Spinal cord (tissue), 9 donors: ENCODE measurements at regions not wholly inside any gene's neighbourhood (a gene's known extent, or its start where the extent isn't known, plus 50 kb on each side); places are given as distances from the start of the nearest gene placed in this dataset.

ENCODE experiments used
- DNase-seq, 6 donors: peaks; one replicate each; pipeline versions ENCODE4 v3.0.0 to v3.0.0-alpha.2; 2013 to 2015; ENCODE audit warnings: low spot score in 6 of 6, low read depth in 4 of 6
- H3K27ac ChIP-seq: one replicate; pipeline ENCODE4 v1.5.1; 2013; ENCODE audit warnings: low read depth, low read length, control low read depth
- H3K27me3 ChIP-seq: one replicate; pipeline ENCODE4 v1.6.1; 2013; ENCODE audit warnings: low read length; ENCODE audit not compliant: control insufficient read depth, insufficient read depth
- H3K36me3 ChIP-seq: one replicate; pipeline ENCODE4 v1.6.1; 2013; ENCODE audit warnings: low read length; ENCODE audit not compliant: control insufficient read depth, insufficient read depth
- H3K4me1 ChIP-seq: one replicate; pipeline ENCODE4 v1.6.1; 2013; ENCODE audit warnings: low read length; ENCODE audit not compliant: control insufficient read depth, insufficient read depth
- H3K4me3 ChIP-seq: one replicate; pipeline ENCODE4 v1.5.1; 2013; ENCODE audit warnings: low read depth, low read length, control low read depth
- H3K9me3 ChIP-seq: one replicate; pipeline ENCODE4 v1.6.1; 2013; ENCODE audit warnings: low read length; ENCODE audit not compliant: control insufficient read depth, insufficient read depth
- WGBS: methylation state at CpG from one replicate; pipeline ENCODE4 v1.1.5; 2013; ENCODE audit warnings: missing lambda C conversion rate; ENCODE audit not compliant: insufficient coverage; 5-methylcytosine and 5-hydroxymethylcytosine counted together
- donor health status: healthy.

- Histone ChIP-seq H3K27me3 (no peaks in the 10 kb centered on the region), H3K9me3 (peaks cover 5% of the 10 kb centered on the region), H3K4me1 (no peaks in the 10 kb centered on the region), H3K4me3 (no peak overlapping the region), H3K27ac (no peak overlapping the region), H3K36me3 (peaks cover 5% of the 10 kb centered on the region)
- DNase-seq, result peak in 1 of 6 donors; percentile 12
- WGBS, result no CpG with 5 or more reads among the region's 2 CpGs
Measured at GRCh38 chr11:119550053-119550752, 127.2 kb upstream of the THY1 start.

- Histone ChIP-seq H3K36me3 (peaks cover 5% of the 10 kb centered on the region), H3K4me3 (no peak overlapping the region), H3K9me3 (peaks cover 5% of the 10 kb centered on the region), H3K27me3 (no peaks in the 10 kb centered on the region), H3K4me1 (no peaks in the 10 kb centered on the region), H3K27ac (no peak overlapping the region)
- no peak for DNase-seq
- 100% methylated on average over 4 of the region's 5 CpGs for WGBS
Measured at GRCh38 chr11:119547511-119547910, 124.5 kb upstream of the THY1 start.

DNA sequence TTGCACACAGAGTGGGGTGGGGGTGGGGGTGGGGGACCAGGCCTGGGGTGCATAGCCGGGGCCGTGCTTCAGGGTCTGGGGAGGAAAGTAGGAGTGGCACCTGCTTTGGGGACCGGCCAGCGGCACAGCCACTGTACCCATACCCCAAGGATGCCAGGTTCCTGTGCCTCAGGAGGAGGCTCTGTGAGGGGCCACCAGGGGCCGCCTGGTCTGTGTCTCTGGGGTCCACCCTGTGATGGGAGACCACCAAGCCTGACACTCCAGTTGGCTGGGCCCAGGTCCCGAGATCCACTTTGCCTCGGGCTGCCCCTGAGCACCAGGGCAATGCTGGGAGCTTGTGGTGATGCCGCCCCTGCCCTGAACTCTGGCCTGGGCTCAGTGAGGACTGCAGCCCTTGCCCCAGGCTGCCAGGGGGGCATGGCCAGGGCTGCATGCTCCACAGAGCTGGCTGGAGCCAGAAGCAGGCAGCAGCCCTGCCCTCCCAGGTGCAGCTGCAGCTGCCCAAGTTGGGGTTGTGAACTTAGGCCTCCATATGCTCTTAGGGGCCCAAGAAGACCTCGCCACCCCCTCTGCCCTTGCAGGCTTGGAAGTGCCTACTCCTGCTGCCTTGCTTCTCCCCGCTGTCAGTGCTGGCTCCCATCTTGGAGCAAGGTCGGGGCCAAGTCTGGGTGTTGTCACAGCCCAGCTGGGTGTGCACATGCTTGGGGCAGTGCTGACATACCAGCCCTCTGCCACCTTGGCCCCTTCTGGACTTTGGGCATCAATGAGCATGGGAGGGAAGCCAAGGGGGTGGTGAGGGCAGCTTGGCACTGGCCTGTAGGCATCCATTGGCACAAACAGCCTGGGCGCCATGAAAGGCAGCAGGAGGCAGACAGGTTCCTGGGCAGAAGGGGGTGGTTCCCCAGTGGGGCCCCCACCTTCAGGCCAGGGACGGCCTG is 123.3 kb upstream of the THY1 start:
- Histone ChIP-seq H3K4me1 (no peaks in the 10 kb centered on the region), H3K27me3 (no peaks in the 10 kb centered on the region), H3K36me3 (peaks cover 5% of the 10 kb centered on the region), H3K4me3 (no peak overlapping the region), H3K27ac (no peak overlapping the region), H3K9me3 (peaks cover 5% of the 10 kb centered on the region)
- no peak for DNase-seq
- whole genome bisulfite sequencing, result 93% methylated on average over 13 of the region's 13 CpGs

- no peaks in the 10 kb centered on the region for H3K4me1 ChIP-seq
- 90% methylated on average over 7 of the region's 7 CpGs for WGBS
- H3K4me3 ChIP-seq, result no peak overlapping the region
- DNase-seq, result no peak
- no peaks in the 10 kb centered on the region for H3K27me3 ChIP-seq
- H3K27ac ChIP-seq, result no peak overlapping the region
- no peaks in the 10 kb centered on the region for H3K9me3 ChIP-seq
- H3K36me3 ChIP-seq, result no peaks in the 10 kb centered on the region
Measured at GRCh38 chr11:119540370-119541125, 117.6 kb upstream of the THY1 start.

- WGBS, result 82% methylated on average over 3 of the region's 4 CpGs
- Histone ChIP-seq H3K36me3 (no peaks in the 10 kb centered on the region), H3K4me3 (no peak overlapping the region), H3K9me3 (no peaks in the 10 kb centered on the region), H3K27ac (no peak overlapping the region), H3K27me3 (no peaks in the 10 kb centered on the region), H3K4me1 (no peaks in the 10 kb centered on the region)
- no peak for DNase-seq
Measured at GRCh38 chr11:119539583-119539982, 116.6 kb upstream of the THY1 start.

DNA sequence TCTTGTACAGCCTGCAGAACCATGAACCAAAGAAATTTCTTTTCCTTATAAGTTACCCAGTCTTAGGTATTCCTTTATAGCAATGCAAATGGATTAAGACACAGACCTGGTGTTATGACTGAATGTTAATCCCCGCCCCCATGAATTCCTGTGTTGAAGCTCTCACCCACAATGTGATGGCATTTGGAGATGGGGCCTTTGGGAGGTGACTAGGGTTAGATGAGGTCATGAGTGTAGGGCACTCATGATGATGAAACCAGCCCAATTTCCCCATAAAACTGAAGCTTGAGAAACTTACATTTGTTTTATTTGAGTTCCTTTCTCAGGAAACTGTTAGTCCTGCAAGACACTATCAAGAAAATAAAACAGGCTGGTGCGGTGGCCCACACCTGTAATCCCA is 115.8 kb upstream of the THY1 start:
- no peak overlapping the region for H3K27ac ChIP-seq

DNA sequence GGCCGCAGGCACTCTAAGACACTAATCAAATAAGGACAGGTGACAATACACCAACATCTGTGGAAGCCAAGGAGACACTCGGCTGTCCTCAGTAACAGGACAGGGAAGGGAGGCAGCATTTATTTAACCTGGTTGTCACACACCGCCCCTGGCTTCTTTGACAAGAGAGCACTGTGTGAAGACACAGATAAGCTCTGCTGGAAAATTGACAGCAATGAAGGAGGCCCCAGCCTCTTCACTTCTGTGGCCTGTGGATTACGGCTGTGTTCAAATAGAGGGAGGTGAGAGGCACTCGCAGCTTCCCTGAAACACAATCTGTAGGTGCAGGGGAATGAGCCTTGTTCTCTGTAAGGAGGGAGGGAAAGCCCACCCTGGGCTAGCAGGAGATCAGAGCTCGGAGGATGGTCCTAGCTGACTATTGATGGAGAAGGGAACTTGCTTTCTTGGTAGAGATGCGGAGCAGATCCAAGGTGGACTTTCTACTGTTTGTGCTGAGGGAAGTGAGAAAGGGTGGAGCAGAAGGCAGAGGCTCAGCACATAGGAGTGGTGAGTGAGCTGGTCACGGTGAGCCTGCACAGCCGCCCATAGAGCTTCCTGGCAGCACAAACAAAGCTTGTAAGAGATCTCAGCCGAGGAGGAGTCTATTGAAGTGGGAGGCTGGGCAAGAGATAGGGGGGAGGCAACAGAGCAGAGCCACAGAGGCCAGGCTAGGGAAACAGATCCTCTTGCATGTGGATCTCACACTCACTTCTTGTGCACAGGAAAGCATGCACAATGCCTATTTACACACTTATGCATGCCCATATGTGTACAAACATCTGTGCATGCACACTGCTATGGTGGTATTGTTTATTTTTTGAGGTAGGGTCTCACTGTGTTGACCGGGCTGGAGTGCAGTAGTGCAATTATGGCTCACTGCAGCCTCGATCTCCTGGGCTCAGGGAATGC is 114.6 kb upstream of the THY1 start:
- Histone ChIP-seq H3K36me3 (no peaks in the 10 kb centered on the region), H3K27ac (no peak overlapping the region), H3K4me1 (peaks cover 7% of the 10 kb centered on the region), H3K27me3 (peaks cover 3% of the 10 kb centered on the region), H3K4me3 (no peak overlapping the region), H3K9me3 (no peaks in the 10 kb centered on the region)
- 54% methylated on average over 11 of the region's 12 CpGs for WGBS
- no peak for DNase-seq

More for the DNA sequence above, 115.8 kb upstream of the THY1 start:
- Histone ChIP-seq H3K4me1 (peaks cover under 1% of the 10 kb centered on the region), H3K9me3 (no peaks in the 10 kb centered on the region), H3K36me3 (no peaks in the 10 kb centered on the region), H3K27me3 (no peaks in the 10 kb centered on the region), H3K4me3 (no peak overlapping the region)
- DNase-seq, result no peak
- WGBS, result 80% methylated on average over 1 of the region's 2 CpGs

GRCh38 chr11:119536801-119537200 is 113.8 kb upstream of the THY1 start:
- peaks cover 3% of the 10 kb centered on the region for H3K27me3 ChIP-seq
- H3K27ac ChIP-seq, result no peak overlapping the region
- no peaks in the 10 kb centered on the region for H3K36me3 ChIP-seq
- 82% methylated on average over 6 of the region's 6 CpGs for WGBS
- no peak overlapping the region for H3K4me3 ChIP-seq
- H3K4me1 ChIP-seq, result peaks cover 7% of the 10 kb centered on the region
- no peaks in the 10 kb centered on the region for H3K9me3 ChIP-seq
- no peak for DNase-seq
